Inferior parietal cortex (tissue), 1 donor: ENCODE measurements at regions not wholly inside any gene's neighbourhood (a gene's known extent, or its start where the extent isn't known, plus 50 kb on each side); places are given as distances from the start of the nearest gene placed in this dataset.
"Not testable (repeated sequence)": the region's sequence is repeated elsewhere in the genome, so short reads cannot be mapped to it uniquely, and the experiment has no call there.

Experiments used
- DNase-seq: peaks from one replicate; pipeline ENCODE4 v3.0.0-alpha.2; 2016; ENCODE audit errors: extremely low spot score

DNA sequence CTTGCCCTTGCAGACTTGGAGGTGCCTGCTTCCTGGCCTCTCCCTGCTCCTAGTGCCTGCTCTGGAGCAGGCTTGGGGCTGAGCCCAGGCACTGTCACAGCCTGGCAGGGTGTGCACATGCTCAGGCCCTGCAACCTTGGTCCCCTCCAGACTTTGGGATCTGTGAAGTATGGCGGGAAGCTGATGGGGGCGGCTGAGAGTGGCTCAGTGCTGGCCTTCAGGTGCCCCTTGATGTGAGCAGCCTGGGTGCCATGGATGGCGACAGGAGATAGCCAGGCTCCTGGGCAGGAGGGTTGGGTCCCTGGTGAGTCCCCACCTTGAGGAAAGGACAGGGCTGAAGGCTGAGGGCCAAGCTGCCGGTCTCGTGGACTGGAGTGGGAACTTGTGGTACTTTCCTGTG lies 700.4 kb upstream of the KCND2 start:
- no peak for DNase-seq

- DNase-seq = peak; percentile 17
Measured at GRCh38 chr7:119578116-119578515, 694.9 kb upstream of the KCND2 start.

DNA sequence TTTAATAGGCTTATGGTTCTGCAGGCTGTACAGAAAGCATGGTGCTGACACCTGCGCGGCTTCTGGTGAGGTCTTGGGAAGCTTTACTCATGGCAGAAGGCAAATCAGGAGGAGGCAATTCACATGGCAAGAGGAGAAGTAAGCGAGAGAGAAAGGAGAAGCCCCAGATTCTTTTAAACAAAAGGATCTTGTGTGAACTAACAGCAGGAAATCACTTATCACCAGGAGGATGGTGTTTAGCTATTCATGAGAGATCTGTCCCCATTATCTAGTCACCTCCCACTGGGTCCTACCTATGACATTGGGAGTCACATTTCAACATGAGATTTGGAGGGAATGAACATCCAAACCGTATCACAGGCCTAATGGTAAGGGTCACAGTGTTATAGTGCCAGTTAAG lies 678.0 kb upstream of the KCND2 start:
- DNase-seq = no peak

DNA sequence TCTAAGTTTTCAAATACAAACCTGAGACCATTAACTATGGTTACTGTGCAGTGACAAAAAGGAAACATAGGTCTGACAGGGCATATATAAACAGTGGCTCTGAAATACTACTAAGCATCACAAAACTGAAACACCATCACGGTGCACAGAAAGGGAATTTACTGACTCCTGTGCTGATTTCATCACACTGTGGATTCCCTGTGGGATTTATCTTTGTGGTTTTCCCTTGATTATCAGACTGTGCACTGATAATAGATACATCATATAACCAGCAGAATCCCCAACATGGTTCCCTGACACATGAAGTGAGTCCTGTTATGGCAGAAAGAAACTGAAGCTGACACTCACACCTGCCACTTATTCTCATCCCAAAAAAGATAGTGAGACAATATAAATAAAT lies 676.3 kb upstream of the KCND2 start:
- DNase-seq = no peak

DNA sequence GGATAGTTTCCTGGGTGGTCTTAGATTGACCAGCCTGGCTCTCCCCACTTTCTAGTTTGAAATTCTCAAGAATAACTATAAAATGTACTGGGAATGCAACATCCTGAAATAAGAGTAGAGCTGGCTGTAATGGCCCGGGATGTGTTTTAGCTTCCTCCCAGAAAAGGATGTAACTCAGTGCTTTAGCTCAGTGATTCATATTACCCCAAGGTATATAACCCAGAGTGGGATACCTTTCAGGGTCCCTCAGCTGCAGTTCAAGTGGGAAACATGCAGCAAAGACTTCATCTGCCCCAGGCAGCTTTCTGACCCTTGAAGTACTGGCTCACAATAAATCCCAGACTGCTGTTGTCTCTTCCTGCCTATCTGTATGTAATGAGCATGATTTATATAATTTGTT lies 666.7 kb upstream of the KCND2 start:
- no peak for DNase-seq

- no peak for DNase-seq
Measured at GRCh38 chr7:119620769-119621168, 652.2 kb upstream of the KCND2 start.

DNA sequence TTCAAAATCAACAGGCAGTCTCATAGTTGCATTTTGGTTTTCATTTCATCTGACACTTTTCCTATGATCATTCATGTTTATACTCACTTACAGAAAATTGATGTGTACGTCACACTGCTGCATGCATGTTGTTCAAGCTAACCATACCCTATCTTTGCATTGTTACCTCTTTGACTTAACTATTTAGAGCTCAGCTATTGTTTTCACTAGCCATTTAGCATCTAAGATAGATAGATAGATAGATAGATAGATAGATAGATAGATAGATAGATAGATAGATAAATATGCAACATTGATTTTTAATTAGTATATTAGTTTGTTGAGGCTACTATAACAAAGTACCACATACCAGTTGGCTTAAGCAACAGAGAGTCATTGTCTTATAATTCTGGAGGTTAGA lies 649.5 kb upstream of the KCND2 start:
- DNase-seq = no peak

DNA sequence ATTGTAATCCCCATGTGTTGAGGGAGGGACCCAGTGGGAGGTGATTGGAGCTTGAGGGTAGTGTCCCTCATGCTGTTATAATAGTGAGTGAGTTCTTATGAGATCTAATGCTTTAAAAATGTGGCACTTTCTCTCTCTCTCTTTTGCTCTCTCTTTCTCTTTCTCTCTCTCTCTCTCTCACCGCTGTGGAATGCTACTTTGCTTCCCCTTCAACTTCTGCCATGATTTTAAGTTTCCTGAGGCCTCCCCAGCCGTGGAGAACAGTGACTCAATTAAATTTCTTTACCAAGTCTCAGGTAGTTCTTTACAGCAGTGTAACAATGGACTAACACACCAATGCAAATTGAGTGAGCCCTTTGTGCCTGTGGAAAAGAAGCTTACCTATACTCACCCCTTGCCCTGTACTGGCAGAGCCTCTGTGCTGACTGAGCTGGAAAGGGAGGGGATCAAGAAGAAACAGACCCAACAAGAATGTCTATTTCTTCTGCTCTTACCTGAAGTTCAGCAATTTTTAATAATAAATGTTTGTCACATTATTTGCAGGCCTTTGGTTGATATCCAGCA lies 642.5 kb upstream of the KCND2 start:
- no peak for DNase-seq

GRCh38 chr7:119633812-119634211 lies 639.2 kb upstream of the KCND2 start:
- not testable (repeated sequence) for DNase-seq

GRCh38 chr7:119640326-119640725 lies 632.6 kb upstream of the KCND2 start:
- no peak for DNase-seq

GRCh38 chr7:119640861-119641260 lies 632.1 kb upstream of the KCND2 start:
- no peak for DNase-seq

GRCh38 chr7:119643558-119643957 lies 629.4 kb upstream of the KCND2 start:
- DNase-seq = no peak

DNA sequence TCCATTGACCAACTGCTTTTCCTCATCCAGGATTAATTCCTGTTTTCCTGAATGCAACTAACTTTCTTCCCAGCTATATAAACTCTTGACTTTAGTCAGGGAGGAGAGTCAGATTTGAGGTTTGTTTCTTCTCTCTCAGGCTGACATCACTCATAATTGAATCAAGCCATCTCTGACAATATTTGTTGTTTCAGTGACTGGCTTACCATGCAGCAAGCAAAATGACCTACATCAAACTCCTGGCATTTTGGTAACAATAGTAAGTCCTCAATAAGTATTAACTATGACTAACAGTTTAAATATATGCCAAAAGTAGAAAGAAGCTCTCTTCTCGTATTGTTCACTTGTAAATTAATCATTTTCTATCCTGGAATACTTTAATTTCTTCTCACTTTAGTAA lies 625.7 kb upstream of the KCND2 start:
- no peak for DNase-seq

GRCh38 chr7:119648752-119649151 lies 624.2 kb upstream of the KCND2 start:
- not testable (repeated sequence) for DNase-seq

- no peak for DNase-seq
Measured at GRCh38 chr7:119660080-119660479, 612.9 kb upstream of the KCND2 start.

- no peak for DNase-seq
Measured at GRCh38 chr7:119664601-119665000, 608.4 kb upstream of the KCND2 start.

DNA sequence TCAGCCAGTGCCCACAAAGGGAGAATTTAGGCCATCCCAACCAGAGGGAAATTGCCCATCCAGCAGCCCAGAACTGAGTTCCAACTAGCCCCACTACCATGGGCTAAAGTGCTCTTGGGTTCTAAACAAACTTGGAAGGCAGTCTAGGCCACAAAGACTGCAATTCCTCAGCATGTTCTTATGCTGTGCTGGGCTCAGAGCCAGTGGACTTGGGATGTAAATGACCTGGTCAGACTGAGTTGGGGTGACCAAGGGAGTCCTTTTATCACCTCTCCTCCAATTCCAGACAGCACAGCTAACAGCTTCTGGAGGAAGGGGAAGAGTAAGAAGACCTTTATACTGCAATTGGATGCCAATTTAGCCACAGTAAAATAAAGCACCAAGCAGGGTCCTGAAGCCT lies 607.2 kb upstream of the KCND2 start:
- DNase-seq = no peak

GRCh38 chr7:119681336-119681735 lies 591.6 kb upstream of the KCND2 start:
- no peak for DNase-seq

GRCh38 chr7:119684763-119685162 lies 588.2 kb upstream of the KCND2 start:
- DNase-seq = no peak

DNA sequence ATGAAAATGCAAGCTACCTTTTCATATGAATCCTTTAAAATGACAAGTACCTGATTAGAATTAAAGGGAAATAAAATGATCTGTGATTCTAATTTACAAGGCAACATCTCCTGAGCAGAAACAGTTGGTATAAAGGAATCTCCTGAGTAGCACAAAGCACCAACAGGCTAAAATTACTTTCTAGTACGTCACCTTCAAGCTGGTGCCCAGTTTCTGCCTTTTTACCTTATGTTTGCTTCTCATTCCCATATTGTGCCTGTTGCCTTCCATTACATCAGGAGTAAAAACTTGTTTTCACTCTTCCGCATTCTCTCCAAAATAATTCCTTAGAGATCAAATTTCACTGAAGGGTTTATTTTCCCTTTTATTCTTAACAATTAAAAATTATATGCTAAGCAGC lies 587.1 kb upstream of the KCND2 start:
- DNase-seq = no peak

DNA sequence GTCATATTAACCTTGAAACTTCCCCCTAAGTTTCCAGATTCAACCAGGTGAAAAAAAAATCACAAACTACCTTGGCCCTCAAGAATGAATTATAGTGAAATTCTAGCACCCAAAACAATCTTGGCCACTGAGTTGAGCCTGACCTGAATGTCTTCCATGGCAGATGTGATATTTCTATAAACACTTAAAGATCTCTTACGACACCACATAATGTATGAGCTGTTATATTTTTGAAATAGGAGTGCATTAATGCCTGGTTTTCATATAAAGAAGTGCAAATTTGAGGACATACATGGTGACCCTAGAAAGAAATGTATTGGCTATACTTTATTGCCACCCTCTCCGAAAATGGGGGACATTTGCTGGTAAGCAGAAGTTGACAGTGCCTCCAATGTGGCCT lies 584.1 kb upstream of the KCND2 start:
- DNase-seq = no peak

GRCh38 chr7:119692541-119692940 lies 580.4 kb upstream of the KCND2 start:
- DNase-seq = no peak

DNA sequence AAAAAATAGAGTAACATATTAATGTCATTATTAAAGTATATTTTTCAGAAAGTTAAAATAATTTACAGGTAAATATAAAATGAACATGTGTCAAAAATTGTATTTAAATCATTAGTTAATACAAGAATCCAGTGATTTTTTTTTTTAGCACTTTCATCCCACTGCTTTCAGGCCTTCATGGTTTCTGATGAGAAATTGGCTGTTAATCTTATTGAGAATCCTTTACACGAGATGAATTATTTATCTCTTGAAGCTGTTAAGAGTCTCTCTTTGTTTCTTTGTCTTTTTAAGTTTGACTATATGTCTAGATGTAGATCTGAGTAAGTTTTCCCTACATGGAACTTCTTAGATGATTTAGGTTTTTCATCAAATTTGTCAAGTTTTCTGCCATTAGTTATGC lies 578.5 kb upstream of the KCND2 start:
- DNase-seq = no peak

DNA sequence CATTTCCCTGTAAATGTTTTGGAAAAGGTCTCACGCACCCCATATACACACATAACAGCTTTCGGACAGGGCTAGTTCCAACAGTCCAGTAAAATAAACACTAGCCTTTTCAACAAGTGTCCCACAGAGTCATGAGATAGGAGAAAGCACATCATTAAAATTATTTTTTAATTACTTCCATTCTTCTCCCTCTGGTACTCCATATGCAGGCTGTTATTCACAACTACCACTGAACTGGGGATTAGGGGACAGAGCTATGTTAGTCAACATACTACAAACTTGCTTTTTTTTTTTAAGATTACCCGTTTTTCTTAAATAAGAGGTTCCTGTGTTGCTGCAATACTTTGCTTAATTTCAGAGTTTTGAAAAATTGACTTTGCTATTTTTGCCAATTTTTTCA lies 576.6 kb upstream of the KCND2 start:
- DNase-seq = no peak

DNA sequence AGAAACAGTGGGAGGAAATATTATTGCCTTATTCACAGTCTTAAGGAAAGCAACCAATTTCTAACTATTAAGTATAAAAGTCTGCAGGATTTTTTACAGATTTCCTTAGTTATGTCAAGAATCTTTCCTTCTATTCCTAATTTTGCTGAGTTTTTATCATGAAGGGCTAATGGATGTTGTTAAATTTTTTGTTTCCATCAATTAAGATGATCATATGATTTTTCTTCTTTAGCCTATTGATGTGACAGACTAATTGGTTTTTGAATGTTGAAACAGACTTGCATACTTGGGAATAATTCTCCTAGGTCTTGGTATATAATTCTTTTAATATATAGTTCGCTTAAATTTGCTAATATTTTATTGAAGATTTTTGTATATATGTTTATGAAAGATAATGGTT lies 569.1 kb upstream of the KCND2 start:
- no peak for DNase-seq
